NCI-H2227 (cell line): ENCODE measurements at regions not wholly inside any gene's neighbourhood (a gene's known extent, or its start where the extent isn't known, plus 50 kb on each side); places are given as distances from the start of the nearest gene placed in this dataset.
"Not testable (repeated sequence)": the region's sequence is repeated elsewhere in the genome, so short reads cannot be mapped to it uniquely, and the experiment has no call there.

Experiments used
- DNase-seq: peaks from one replicate; lab custom pipeline; 2025; ENCODE audit not compliant: unreplicated experiment; lab: John Stamatoyannopoulos, UW

GRCh38 chr3:62926494-62926893 is 51.3 kb upstream of the CADPS start:
- DNase-seq = no peak

- DNase-seq = no peak
These were observed 53.0 kb upstream of the CADPS start for GRCh38 chr3:62928256-62928655.

GRCh38 chr3:62929771-62930170 is 54.6 kb upstream of the CADPS start:
- no peak for DNase-seq

- DNase-seq = no peak
These were observed 60.6 kb upstream of the CADPS start for GRCh38 chr3:62935793-62936192.

GRCh38 chr3:62936626-62937254 is 61.5 kb upstream of the CADPS start:
- no peak for DNase-seq

- no peak for DNase-seq
These were observed 63.4 kb upstream of the CADPS start for GRCh38 chr3:62938583-62938982.

- no peak for DNase-seq
These were observed 64.5 kb upstream of the CADPS start for GRCh38 chr3:62939707-62940106.

- DNase-seq = peak; percentile 7
These were observed 65.8 kb upstream of the CADPS start for GRCh38 chr3:62940771-62941563.

GRCh38 chr3:62942227-62942626 is 67.0 kb upstream of the CADPS start:
- DNase-seq = no peak

- DNase-seq = no peak
These were observed 67.5 kb upstream of the CADPS start for GRCh38 chr3:62942764-62943163.

GRCh38 chr3:62948921-62949320 is 73.7 kb upstream of the CADPS start:
- DNase-seq = no peak

- DNase-seq = no peak
These were observed 75.0 kb upstream of the CADPS start for GRCh38 chr3:62950210-62950609.

- DNase-seq = no peak
These were observed 75.9 kb upstream of the CADPS start for GRCh38 chr3:62951037-62951613.

- DNase-seq = not testable (repeated sequence)
These were observed 76.7 kb upstream of the CADPS start for GRCh38 chr3:62951880-62952279.

- DNase-seq = no peak
These were observed 79.4 kb upstream of the CADPS start for GRCh38 chr3:62954580-62954979.

- no peak for DNase-seq
These were observed 79.9 kb upstream of the CADPS start for GRCh38 chr3:62955126-62955525.

- DNase-seq = no peak
These were observed 81.2 kb upstream of the CADPS start for GRCh38 chr3:62956411-62956810.

GRCh38 chr3:62961874-62962556 is 86.8 kb upstream of the CADPS start:
- no peak for DNase-seq

- DNase-seq = no peak
These were observed 87.5 kb upstream of the CADPS start for GRCh38 chr3:62962714-62963113.

- DNase-seq = peak; percentile 1
These were observed 90.1 kb upstream of the CADPS start for GRCh38 chr3:62965311-62965710.

GRCh38 chr3:62968128-62968527 is 92.9 kb upstream of the CADPS start:
- DNase-seq = no peak

GRCh38 chr3:62970648-62971047 is 95.4 kb upstream of the CADPS start:
- DNase-seq = no peak
